Astrocyte of the cerebellum (primary cell): ENCODE measurements at regions not wholly inside any gene's neighbourhood (a gene's known extent, or its start where the extent isn't known, plus 50 kb on each side); places are given as distances from the start of the nearest gene placed in this dataset.

Experiments used
- DNase-seq: peaks from one replicate; pipeline ENCODE4 v3.0.0-alpha.2; 2011; ENCODE audit warnings: low read depth
- H3K4me3 ChIP-seq: 2 replicates; pipeline ENCODE4 v1.5.1; 2011; ENCODE audit warnings: mild to moderate bottlenecking, low read depth, low read length, moderate library complexity
- CTCF ChIP-seq: IDR thresholded peaks from 2 replicates; pipeline ENCODE4 v1.5.1; 2012; ENCODE audit warnings: low read length, low read depth, moderate library complexity, mild to moderate bottlenecking; ENCODE audit errors: missing control alignments
- in situ Hi-C: cut with HindIII; loops from 2 replicates; pipeline ENCODE4 v1.10.0; 2017; ENCODE audit warnings: low sequenced_read_pairs

GRCh38 chr6:6748001-6748400 lies 159.5 kb downstream of the LY86 start:
- DNase-seq: no peak
- no peak overlapping the region for H3K4me3 ChIP-seq
- TF ChIP-seq CTCF: no peak
- in situ Hi-C loops: no loop called here

- in situ Hi-C loops: no loop called here
- no peak overlapping the region for H3K4me3 ChIP-seq
- DNase-seq: peak; percentile 38
- TF ChIP-seq CTCF: peak; percentile 11
Observed at GRCh38 chr6:6749702-6750491, 161.4 kb downstream of the LY86 start.

DNA sequence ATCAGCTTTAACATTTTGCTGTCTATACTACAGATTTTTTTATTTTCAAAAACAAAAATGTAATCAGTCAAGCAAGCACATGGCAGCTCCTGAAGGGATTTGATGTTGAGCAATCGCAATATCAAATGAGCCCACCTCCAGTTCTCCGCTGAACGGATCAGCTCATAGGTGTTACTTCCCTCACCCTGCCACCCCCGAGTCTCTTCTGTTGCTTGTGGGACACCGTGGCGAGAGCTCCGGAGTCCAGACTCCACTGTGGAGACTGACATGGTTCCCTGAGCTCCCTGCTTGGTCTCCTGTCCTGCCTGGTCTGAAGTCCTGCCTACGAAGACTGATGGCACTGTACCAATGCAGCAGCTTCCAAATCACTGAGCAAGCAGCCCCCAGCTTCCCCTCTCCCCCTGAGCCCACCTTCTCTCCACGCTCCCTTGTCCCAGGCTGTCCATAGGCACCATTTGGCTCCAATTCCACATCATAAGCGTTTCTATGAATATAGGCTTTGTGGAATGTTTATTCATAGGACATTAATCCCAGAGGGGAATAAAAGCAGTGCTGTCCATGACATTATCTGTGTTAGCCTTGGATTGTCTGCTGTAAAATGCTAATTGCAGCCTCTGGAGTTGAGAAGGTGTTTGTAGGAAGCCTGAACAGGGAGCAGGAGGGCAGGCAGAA lies 162.2 kb downstream of the LY86 start:
- no peak overlapping the region for H3K4me3 ChIP-seq
- in situ Hi-C loops: no loop called here
- TF ChIP-seq CTCF: no peak
- DNase-seq: no peak

DNA sequence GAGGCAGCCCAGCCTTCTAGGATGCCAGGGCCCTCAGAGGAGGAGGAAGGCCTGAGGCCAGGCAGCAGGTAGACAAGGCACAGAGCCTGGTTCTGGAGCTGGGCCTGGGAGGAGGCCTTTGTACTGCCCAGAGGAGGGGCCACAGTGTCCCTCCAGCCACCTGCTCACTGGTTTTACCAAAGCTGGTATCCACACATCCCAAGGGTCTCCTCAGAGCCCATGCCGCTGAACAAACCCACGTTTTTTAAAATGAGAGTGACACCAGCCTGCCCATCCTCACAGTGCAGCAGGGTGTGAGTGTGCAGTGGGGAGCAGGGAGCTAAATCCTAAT lies 162.7 kb downstream of the LY86 start:
- no peak overlapping the region for H3K4me3 ChIP-seq
- no peak for TF ChIP-seq CTCF
- in situ Hi-C loops: no loop called here
- DNase-seq: no peak

DNA sequence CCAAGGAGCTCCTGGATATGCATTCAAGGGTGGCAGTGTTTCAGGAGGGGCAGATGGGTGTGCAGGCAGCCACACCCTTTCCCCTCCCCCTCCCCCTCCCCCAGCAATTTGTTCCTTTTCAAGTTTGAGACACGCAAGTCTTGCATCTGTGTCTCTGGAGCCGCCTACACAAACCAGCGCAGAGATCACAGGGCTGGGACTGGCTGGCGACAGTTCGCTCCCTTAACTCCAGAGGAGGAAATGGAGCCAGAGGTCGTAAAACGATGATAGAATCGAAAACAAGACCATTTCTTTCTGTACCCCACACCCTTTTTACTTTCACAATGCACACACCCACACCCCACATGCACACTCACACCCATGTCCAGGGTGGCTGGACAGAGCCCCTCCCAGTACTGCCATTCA lies 163.1 kb downstream of the LY86 start:
- no peak for TF ChIP-seq CTCF
- no peak for DNase-seq
- H3K4me3 ChIP-seq: no peak overlapping the region
- in situ Hi-C loops: no loop called here

- TF ChIP-seq CTCF: no peak
- in situ Hi-C loops: no loop called here
- H3K4me3 ChIP-seq: no peak overlapping the region
- peak; percentile 12 for DNase-seq
Observed at GRCh38 chr6:6752129-6752528, 163.6 kb downstream of the LY86 start.
